ENCODE measurements at regions not wholly inside any gene's neighbourhood (a gene's known extent, or its start where the extent isn't known, plus 50 kb on each side); places are given as distances from the start of the nearest gene placed in this dataset.

- H3K4me3 ChIP-seq (ENCODE audit: insufficient read depth, low read depth, low read length) = no peak overlapping the region
- H3K14ac ChIP-seq (replicated peaks; ENCODE audit: low read depth, low read length) = no peak overlapping the region
- H3K4ac ChIP-seq (ENCODE audit: low read depth, low read length) = no peak overlapping the region
- no peak overlapping the region for H3K9ac ChIP-seq (ENCODE audit: low read depth, low read length)
- H3K9me3 ChIP-seq (ENCODE audit: control insufficient read depth, insufficient read depth, low read length) = no peaks in the 10 kb centered on the region; the same call in 1 of the 2 replicates
- no peak overlapping the region for H4K8ac ChIP-seq (ENCODE audit: low read depth in 2 of 2, low read length in 2 of 2)
- ChIA-PET CTCF (no interaction called here), POLR2A (ENCODE audit: unreplicated experiment) (no interaction called here)
- H3K36me3 ChIP-seq (ENCODE audit: control insufficient read depth, insufficient read depth, low read length) = no peaks in the 10 kb centered on the region
- no peak overlapping the region for H2AK5ac ChIP-seq (ENCODE audit: low read depth, low read length)
- H4K20me1 ChIP-seq (ENCODE audit: insufficient read depth, low read length) = no peaks in the 10 kb centered on the region
- H2AFZ ChIP-seq (replicated peaks; ENCODE audit: low read length, poor library complexity) = no peak overlapping the region
- dilution Hi-C loops (cut with HindIII; ENCODE audit: low sequenced_read_pairs, unreplicated experiment) = no loop called here
- H3K23ac ChIP-seq (ENCODE audit: low read depth, low read length) = no peak overlapping the region
- H3K27me3 ChIP-seq (ENCODE audit: control insufficient read depth, insufficient read depth, low read length) = no peaks in the 10 kb centered on the region
- no peak overlapping the region for H3K27ac ChIP-seq (ENCODE audit: insufficient read depth, low read length)
- DNase-seq = no peak
- no peak overlapping the region for H4K5ac ChIP-seq (ENCODE audit: low read depth, low read length)
- H2BK15ac ChIP-seq (ENCODE audit: low read depth, low read length) = no peak overlapping the region
- H3K4me2 ChIP-seq (ENCODE audit: low read depth, low read length) = no peak overlapping the region
- H3K56ac ChIP-seq (ENCODE audit: extremely low read depth, insufficient read depth, low read length) = no peak overlapping the region
- no peaks in the 10 kb centered on the region for H3K9me1 ChIP-seq (ENCODE audit: insufficient read depth, low read length)
- no peaks in the 10 kb centered on the region for H3K4me1 ChIP-seq (ENCODE audit: control insufficient read depth, insufficient read depth, low read length)
- TF ChIP-seq CTCF (conservative IDR thresholded peaks at IDR 0.05; ENCODE audit: low read depth, low read length) = no peak
- TF ChIP-seq RCOR1 (IDR thresholded peaks at IDR 0.05; ENCODE audit: insufficient replicate concordance, low read length) = no peak
- TF ChIP-seq USF2 (IDR thresholded peaks at IDR 0.05; ENCODE audit: low read depth, low read length) = no peak
- TF ChIP-seq FOS (IDR thresholded peaks at IDR 0.05; ENCODE audit: low read depth, low read length) = no peak
- no peak for TF ChIP-seq RFX5 (IDR thresholded peaks at IDR 0.05; ENCODE audit: low read depth, low read length)
- TF ChIP-seq SMC3 (IDR thresholded peaks at IDR 0.05; ENCODE audit: low read depth, low read length) = no peak
- TF ChIP-seq MAZ (IDR thresholded peaks at IDR 0.05; ENCODE audit: borderline replicate concordance, low read depth, low read length) = no peak
- no peak for TF ChIP-seq CEBPB (IDR thresholded peaks at IDR 0.05; ENCODE audit: low read depth, low read length)
- no peak for TF ChIP-seq CHD1 (IDR thresholded peaks at IDR 0.05; ENCODE audit: low read depth, low read length)
- TF ChIP-seq MXI1 (IDR thresholded peaks at IDR 0.05; ENCODE audit: borderline replicate concordance, low read depth, low read length) = no peak
- TF ChIP-seq NFE2L2 (IDR thresholded peaks at IDR 0.05; ENCODE audit: low read depth, low read length) = no peak
- no peak for TF ChIP-seq MAFK (IDR thresholded peaks at IDR 0.05; ENCODE audit: low read depth, low read length)
- H2BK5ac ChIP-seq (ENCODE audit: low read depth, low read length, poor library complexity, severe bottlenecking) = no peak overlapping the region
- intact Hi-C loops (cut with micrococcal nuclease) = no loop called here
- H3K18ac ChIP-seq (ENCODE audit: low read depth, low read length) = no peak overlapping the region
- no peak overlapping the region for H2BK120ac ChIP-seq (ENCODE audit: low read depth, low read length)
- in situ Hi-C loops (cut with MboI; ENCODE audit: low sequenced_read_pairs) = no loop called here
- H3K79me1 ChIP-seq (ENCODE audit: low read depth in 1 of 2, low read length in 2 of 2) = no peaks in the 10 kb centered on the region
- ATAC-seq (ENCODE audit: low read depth) = no peak
- no peak overlapping the region for H2AK9ac ChIP-seq (replicated peaks; ENCODE audit: low read depth, low read length, poor library complexity)
- no peak overlapping the region for H2BK20ac ChIP-seq (ENCODE audit: low read depth, low read length)
- no TSS peak for BruUV-seq (replicated peaks)
- WGBS, 2 experiments (ENCODE audit: extremely low coverage in 2 of 2, insufficient read length in 1 of 2) = no CpG with 5 or more reads among the region's 2 CpGs
- H4K91ac ChIP-seq (ENCODE audit: insufficient read depth, low read depth, low read length) = no peak overlapping the region
Observed at GRCh38 chr13:100892981-100893380, 218.4 kb upstream of the TMTC4 start.
